Activated gamma-delta T cell treated with anti-CD3 and anti-CD28 coated beads, Interleukin-2, amount 50 U/mL, for 16 hours (primary cell): ENCODE measurements at regions not wholly inside any gene's neighbourhood (a gene's known extent, or its start where the extent isn't known, plus 50 kb on each side); places are given as distances from the start of the nearest gene placed in this dataset.

Source experiments
- DNase-seq: peaks from one replicate; pipeline ENCODE4 v3.0.0-alpha.2; 2020; ENCODE audit warnings: low read depth

DNA sequence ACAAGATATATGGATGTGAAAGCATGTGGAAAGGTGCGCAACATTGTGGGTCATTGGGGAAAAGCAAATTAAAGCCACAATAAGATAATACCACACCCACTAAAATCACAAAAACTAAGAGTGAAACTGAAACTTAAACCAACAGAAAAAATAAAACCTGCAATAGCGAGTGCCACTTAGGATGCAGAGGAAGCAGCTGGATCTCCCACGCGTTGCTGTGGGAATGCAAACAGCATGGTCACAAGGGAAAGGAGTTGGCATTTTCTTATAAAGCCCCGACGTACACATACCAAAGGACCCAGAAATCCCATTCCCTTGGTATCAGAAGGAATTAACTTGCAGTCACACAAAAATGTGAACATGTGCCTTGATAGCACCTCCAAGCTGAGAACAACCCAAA, 712.0 kb downstream of the TBC1D22A start:
- no peak for DNase-seq

DNA sequence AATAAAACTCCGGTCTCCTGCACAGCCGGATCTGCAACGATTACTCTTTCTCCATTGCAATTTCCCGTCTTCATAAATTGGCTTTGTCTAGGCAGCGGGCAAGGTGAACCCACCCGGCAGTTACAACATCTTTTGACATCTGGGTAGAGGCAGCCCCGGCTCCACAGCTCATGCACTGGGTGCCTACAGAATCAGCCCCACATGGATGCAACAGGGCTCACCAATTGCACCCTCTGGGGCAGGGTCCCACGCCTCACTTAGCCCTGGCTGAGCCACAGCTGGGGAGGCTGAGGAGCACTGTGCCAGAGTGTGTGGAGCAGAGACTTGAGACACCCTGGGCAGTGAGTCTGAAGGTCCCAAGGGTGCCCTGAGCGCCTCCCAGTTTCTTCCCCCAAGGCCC, 710.2 kb downstream of the TBC1D22A start:
- DNase-seq: no peak

DNA sequence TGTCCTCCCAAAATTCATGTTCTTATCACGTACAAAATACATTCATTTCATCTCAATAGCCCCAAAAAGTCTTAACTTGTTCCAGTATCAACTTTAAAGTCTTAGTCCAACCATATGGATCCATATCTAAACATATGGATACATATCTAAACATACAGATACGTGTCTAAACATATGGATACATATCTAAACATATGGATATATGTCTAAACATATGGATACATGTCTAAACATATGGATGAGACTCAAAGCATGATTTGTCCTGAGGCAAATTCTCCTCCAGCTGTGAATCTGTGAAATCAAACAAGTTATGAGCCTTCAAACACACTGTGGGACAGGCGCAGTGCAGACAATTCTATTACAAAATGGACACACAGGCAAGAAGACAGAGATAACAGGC, 709.0 kb downstream of the TBC1D22A start:
- no peak for DNase-seq

DNA sequence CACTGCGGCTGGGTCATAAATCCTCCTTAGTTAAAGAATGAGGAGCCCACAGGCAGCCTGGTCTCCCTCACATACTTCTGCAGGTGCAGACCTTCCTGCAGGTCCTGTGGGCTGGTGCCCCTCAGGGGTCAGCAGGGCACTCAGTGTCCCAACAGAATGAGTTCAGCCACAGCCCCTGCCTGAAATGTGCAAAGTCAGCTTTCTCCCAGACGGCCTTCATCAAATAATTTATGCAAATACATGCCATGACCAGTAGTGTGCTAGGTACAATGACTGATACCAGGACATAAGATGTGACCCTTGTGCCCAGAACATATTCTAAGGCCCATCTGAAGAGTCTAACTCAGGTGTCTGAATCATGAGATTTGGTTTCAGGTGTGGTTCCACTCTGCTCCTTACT, 703.4 kb downstream of the TBC1D22A start:
- DNase-seq: no peak

DNA sequence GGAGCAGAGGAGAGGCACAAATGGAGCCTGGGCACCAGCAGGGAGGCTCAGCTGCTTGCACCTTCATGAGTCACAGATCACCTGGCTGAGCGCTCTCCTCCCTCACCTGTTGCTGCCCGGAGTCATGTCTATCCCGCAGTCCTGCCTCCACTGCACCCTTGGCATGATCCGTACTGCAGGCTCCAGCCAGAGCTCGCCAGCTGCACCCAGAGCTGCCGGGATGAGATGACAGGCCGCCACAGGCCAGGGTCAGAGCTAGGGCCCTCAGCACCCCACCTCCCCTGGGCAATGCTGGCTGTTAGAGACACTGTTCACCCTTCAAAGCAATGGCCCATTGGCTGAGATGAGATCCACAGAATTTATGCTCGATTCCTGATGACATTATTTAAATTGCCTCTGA, 702.8 kb downstream of the TBC1D22A start:
- no peak for DNase-seq

DNA sequence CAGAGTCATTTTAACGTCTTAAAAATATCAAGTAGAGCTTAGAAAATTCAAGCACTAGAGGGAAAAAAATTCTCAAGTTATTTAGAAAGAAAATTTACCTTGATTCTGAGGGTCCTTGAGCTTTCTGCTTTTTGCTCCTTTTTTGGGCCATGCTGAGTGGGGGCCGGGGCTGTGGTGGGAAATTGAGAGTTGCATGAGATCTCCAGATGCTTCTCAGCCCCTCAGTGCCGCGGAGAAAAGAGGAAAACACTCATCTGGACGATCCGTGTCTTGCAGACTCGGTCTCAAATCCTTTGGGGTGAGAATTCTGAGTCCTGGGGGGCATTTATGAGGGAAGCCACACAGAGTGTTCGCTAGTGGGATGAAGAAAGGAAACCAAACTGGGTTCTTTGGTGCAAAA, 700.8 kb downstream of the TBC1D22A start:
- no peak for DNase-seq

DNA sequence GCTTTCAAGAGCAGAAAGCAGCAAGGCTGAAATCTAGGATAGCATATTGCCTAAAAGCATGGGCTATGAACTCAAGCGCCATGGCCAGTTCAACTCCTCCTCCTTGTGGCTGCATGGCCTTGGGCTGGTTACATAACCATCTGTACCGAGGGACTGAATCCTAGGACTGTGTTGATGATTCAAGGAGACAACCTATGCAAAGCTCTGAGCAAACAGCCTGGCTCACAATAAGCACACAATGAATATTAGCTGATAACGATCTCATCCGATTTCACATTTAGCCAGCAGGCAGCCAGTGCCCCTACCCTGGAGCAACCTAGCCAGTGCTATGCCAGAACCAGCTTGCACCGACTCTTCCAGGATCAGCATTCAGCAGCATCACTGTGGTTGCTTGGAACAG, 698.4 kb downstream of the TBC1D22A start:
- no peak for DNase-seq

DNA sequence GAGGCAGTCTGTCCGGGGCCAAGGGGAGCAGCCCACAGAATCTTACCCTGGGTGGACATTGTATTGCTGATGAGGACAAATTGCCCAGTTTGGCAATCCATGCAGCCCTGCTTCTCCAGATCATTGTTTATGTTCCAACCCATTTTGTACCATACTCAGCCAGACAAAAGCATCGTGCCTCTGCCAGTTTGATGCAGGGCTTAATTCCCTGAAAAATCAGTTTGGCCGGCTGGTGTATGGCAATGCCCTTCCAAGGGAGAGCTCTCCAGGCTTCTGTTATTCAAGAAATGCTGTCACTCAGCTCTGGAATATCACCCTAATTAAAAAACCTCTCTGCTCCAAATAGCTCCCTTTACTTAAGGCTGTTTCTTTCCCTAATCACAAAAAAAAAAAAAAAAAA, 697.7 kb downstream of the TBC1D22A start:
- DNase-seq: no peak

DNA sequence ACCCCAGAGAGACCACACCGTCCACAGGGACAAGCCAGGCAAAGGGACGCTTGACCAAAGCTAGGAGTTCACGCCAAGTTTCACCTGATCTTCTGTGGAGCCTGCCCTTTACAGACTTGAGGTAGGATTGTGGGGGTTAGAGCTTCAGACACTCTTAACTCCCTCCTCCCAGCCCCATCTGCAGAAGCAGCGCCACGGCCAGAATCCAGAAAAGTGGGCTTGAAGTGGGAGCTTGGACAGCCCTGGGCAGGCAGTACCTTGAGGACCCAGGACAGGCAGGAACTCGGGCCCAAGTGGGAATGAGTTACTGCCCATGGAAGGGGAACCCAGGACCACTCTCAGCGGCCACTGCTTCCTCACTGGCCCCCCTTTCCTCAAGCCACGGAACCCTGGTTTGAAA, 695.9 kb downstream of the TBC1D22A start:
- DNase-seq: no peak

DNA sequence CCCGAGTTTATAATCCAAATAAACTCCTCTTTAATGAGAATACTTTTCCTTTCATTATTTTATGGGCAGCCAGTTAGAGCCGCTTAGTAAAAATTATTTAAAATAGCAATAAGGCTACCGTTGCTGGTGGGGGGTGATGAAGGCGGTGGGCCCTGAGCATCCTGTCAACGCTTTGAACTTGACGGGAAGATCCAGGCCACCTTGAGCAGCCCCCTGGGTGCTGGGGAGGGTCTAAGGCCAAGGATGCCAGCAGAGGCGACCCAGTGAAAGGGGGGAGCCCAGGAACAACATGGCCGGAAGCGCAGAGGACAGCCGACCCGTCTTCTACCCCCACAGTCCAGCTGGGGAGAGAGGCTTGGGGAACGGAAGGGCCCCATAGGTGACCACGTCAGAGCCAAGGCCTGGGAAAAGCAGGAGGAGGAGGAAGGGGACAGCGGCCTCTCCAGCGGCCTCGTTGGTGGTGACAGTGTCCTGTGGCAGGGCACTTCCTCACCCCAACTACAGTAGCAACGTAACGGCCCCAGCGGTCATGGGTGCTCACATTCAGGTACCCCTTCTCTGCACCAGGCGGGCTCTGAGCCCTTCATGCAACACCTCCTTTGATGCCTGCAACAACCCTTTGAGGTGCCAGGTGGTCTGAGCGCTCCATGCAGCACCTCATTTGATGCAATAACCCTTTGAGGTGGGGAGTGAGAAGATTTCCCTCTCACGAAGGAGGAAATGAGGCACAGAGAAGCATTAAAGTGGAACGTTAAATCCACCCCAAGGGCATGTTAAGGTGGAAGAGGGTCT, 695.3 kb downstream of the TBC1D22A start:
- no peak for DNase-seq

DNA sequence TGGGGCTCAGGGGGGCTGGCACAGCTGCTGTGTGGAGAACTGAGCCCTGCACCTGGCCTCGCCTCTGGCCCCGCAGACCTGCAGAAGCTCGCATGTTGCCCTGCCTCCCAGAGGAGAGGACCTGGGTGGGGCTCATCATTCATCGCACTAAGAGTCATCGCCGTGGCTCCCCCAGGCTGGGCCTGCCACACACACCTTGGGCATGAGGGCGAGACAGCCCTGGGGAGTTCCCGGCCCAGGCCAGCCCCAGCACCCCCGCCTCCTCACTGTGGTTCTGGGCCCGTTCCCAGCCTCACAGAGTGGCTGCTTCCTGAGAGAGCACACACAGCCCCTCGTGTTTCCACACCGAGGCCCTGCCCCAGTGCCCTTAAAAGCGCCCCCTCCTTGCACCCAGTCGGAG, 694.6 kb downstream of the TBC1D22A start:
- DNase-seq: no peak

DNA sequence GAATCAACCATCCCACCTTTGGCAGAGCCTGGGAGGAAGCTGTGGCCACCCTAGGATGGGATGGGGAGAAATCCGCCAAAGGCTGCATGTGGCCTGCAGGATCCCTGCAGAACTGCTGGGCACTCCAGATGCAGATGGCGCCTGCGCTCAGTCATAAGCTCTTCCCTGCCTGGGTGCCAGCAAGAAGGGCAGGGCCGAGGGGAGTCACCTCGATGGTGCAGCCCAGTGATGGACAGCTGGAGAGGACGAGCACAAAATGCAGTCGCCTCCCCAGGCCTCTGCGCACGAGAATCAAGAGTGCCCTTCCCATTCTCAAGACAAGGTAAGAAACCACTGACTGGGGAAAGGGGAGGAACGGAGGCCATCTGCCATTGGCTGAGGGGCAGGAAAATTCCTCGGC, 693.6 kb downstream of the TBC1D22A start:
- no peak for DNase-seq

DNA sequence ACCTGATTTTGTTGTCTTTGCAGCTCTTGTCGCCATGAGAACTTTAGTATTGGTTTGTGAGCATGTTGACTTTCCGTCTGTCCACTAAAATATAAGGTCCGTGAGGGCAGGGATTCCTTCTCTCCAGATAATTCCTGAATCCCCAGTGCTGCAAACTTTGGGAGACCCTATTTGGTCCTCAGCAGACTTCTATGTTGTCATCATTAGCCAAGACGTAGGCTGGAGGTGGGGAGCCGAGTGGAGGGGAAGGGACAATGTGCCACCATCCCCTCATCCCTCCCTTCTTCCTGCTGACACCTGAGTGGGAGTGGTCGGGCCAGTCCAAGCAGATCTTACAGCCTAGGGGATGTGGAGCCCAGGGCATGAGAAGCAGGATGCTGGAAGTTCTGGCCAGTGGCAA, 690.6 kb downstream of the TBC1D22A start:
- DNase-seq: no peak

DNA sequence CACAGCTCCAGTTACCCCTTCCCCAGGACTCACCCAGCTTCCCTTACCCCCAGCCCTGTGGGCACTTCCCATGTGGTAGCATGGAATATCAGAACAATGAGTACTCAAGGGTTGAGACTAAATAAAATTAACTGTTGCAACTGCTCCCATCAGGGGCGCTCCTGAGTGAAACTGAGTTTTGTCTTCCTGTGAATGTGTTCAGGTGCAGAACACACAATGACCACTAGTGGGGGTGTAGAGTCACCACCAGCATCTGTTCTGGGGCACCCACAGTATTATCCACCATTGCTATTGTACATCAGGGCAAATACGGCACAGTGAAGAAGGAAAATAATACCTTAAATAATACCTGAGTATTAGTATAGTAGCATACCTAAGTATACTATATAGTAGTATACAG, 689.7 kb downstream of the TBC1D22A start:
- no peak for DNase-seq

DNA sequence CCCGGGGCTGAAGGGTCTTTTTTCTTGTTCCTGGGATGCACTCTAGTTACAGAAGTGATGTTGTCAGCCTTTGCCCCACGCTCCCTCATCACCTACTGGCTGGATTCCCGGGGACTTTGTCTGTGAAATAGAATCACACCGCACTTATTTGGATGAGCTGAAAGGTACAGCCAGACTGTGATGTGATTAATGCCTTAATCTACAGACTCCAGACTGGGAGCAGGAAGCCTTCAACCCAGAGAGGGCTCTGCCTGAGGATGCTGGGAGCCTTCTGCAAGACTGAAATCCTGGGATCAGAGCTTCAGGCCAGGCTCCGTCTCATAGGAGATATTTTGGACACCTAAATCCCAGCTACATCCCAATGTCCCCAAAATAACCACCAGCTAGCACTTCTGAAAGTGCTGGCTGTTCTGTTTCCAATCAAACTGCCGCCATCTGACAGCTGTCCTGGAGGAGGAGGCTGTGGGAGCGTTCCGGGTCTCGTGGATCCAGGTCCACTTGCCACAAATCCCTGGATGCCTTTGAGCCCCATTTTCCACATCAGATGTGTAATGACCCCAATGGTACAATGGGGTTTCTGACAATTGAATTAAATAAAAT, 688.5 kb downstream of the TBC1D22A start:
- DNase-seq: no peak

DNA sequence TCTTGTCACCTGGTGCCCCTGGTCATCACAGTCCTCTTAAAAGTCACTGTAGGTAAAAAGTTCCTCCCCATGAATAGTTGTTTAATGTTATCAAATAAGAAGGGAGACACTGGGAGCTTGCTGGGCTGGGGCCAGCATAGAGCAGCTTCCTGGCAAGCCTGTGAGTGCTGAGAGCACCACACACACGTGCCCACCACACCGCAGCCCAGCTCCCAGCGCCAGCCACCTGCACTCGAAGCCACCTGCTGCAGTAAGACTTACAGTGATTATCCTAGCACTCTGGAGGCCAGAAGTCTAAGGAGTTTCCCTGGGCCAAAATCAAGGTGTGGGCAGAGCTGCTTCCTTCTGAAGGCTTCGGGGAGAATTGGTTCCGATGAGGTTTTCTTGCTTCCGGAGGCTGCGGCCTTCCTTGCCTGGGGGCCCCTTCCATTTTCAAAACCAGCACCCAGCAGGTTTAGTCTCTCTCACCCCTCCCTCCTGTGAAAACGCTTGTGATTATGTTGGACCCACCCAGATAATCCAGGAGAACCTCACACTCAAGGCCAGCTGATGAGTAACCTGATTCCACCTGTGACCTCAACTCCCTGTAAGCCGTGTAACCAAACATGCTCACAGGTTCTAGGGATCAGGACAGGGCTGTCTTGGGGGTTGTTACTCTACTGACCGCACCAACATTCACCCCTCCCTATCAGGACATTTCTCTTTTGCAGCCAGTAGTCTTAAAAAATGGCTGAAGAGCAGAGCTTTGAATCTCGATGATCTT, 687.2 kb downstream of the TBC1D22A start:
- DNase-seq: no peak

DNA sequence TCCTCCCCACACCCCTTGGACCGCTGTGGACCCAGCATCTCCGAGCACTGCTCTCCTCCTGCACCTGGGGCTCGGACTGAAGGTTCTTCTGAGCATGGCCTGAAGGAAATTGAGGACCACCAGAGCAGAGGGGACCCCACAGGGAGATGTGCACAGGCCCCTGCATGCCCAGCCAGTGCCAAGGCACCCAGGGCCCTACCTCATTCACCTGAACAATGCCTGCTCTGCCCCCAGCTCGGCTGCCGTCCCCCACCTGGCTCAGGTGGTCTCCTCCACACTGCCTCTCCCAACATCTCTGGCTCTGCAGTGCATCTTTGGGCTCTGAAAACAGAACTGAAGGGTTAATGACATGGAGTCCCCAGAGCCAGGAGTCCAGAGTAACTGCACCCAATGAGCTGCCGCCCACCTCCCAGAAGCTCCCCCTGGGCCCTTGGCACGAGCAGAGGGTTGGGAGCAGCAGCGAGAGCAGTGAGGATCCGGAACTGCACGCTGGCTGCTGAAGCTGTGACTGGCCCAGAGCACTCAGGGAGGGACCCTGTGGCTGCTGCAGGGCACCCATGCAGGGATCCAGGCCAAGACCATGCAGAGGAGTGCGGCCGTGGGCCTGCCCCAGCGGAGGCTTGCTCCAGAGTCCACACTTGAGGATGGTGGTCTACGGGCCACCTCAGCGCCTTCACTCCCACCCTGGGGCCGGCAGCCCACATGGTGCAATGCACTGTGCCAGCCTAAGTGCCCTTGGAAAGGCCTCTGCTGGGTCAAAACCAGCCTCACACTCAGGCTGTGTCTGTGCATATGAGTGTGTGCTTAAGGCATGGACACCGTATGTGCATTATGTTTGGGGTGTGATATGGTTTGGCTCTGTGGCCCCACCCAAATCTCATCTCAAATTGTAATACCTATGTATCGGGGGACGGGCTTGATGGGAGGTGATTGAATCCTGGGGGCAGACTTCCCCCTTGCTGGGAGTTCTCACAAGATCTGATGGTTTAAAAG, 686.1 kb downstream of the TBC1D22A start:
- DNase-seq: no peak

DNA sequence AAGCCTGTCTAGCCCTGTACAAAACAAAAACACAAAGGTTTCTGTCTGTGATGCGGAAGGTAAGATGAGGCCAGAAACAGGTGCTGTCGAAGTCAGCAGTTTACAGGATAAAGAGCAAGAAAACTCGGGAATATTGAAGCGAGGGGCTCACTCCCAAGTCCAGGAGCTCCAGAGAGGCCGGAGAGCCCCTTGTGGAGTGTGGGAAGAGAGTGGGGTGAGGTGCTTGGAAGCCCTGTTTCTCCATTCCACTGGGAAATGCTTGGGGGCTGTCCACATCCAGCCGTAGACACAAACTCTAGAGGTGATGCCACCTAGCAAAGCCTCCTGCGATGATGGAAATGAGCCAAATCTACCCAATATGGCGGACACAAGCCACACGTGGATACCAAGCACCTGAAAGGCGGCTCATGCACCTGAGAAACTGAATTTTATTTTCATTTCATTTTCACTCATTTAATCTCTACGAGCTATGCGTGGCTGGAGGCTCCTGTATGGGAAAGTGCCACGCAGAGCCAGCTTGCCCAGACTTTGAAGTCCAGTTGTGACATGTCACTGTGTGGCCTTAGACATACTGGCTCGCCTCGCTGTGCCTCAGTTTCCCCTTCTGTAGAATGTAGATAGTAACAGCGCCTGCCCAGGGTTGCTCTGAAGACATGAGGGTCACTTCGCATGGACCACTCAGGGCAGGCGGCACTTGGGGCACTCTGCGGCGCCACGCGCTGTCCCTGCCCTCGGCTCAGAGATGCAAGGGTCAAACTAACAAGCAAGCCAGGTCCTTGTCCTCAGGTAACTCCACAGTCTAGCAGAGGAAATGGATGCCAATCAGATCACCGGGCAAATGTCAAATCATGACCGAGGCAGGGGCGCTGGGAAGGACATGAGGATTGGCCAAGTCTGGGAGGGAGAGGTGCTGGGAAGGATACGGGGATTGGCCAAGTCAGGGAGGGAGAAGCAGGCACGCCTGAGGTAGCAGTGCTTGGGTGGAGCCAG, 684.7 kb downstream of the TBC1D22A start:
- no peak for DNase-seq

DNA sequence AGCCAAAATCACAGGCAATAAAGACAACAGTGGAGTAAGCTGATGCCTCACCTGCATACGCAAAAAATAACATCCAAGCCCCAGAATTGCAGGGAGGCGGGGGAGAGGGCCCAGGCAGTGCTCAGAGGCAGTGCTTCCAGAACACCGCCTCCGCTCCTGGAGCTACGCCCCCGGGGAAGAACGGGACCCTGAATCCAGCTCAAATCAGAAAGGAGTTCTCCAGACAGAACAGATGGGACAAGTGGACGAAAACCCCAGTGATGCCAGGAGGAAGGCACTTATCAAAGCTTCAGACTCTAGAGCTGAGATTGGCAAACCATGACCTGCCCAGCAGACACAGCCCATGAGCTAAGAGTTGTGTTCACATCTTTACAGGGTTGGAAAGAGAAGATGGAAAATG, 683.9 kb downstream of the TBC1D22A start:
- no peak for DNase-seq

DNA sequence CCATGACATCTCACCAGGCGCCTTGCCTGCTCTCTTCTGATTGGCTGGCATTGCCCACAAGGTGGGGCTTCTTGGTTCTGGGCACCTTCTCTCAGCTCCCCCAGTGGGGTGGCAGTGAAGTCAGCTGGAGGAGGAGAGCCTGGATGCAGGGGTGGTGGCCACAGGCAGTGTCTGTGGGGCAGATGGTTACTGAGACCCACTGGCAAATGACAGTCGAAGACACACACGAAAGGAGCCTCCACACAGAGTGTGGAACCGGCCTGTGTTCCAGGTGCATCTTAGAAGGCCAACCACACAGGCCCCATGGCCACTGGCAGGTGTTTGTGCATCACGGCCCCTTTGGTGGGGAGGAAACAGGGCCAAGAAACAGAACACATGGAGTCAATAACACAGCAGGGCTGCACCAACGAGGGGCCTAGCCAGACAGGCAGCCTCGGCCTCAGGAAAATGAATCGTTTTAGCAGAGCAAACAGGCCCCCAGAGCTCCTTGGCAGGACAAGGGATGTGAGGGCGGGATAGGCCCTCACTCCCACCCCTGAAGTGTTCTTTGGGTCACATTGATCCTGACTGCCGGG, 683.4 kb downstream of the TBC1D22A start:
- no peak for DNase-seq
